ENCODE measurements at regions not wholly inside any gene's neighbourhood (a gene's known extent, or its start where the extent isn't known, plus 50 kb on each side); places are given as distances from the start of the nearest gene placed in this dataset.

- TF ChIP-seq CTCF (tag by site-specific recombination; IDR thresholded peaks at IDR 0.05) = no peak
Measured at GRCh38 chrX:39196192-39197102, 395.2 kb downstream of the MID1IP1 start (continued).

GRCh38 chrX:39199429-39199828, 398.2 kb downstream of the MID1IP1 start:
- ChIA-PET POLR2A (no interaction called here), CTCF (no interaction called here)
- Histone ChIP-seq H3K9me3 (ENCODE audit: control insufficient read depth, insufficient read depth, low read depth, low read length) (no peaks in the 10 kb centered on the region), H3K4me1 (ENCODE audit: control insufficient read depth, insufficient read depth, low read length) (peaks cover 4% of the 10 kb centered on the region), H3K36me3 (ENCODE audit: control insufficient read depth in 2 of 2, insufficient read depth in 1 of 2, low read length in 2 of 2) (no peaks in the 10 kb centered on the region), H3K4me3 (ENCODE audit: low read depth, low read length) (no peak overlapping the region), H3K27ac (ENCODE audit: extremely low read depth, low read depth, low read length) (no peak overlapping the region)
- TF ChIP-seq ZNF26 (tag by site-specific recombination; IDR thresholded peaks at IDR 0.05) (no peak), ZNF624 (tag by site-specific recombination; IDR thresholded peaks at IDR 0.05) (no peak), ZNF214 (tag by site-specific recombination; IDR thresholded peaks at IDR 0.05; ENCODE audit: borderline replicate concordance) (no peak), ZNF514 (tag by site-specific recombination; IDR thresholded peaks at IDR 0.05) (no peak), ZNF354C (tag by site-specific recombination; IDR thresholded peaks at IDR 0.05; ENCODE audit: borderline replicate concordance, low read depth) (no peak), ZSCAN23 (tag by site-specific recombination; IDR thresholded peaks at IDR 0.05) (no peak), ZBTB11 (tag by site-specific recombination; conservative IDR thresholded peaks at IDR 0.05; ENCODE audit: low read depth) (no peak), ZNF155 (tag by site-specific recombination; IDR thresholded peaks at IDR 0.05) (no peak)

GRCh38 chrX:39201305-39201990, 400.2 kb downstream of the MID1IP1 start:
- Histone ChIP-seq H3K4me1 (ENCODE audit: control insufficient read depth, insufficient read depth, low read length) (no peaks in the 10 kb centered on the region), H3K4me3 (ENCODE audit: low read depth, low read length) (no peak overlapping the region), H3K27ac (ENCODE audit: extremely low read depth, low read depth, low read length) (no peak overlapping the region), H3K9me3 (ENCODE audit: control insufficient read depth, insufficient read depth, low read depth, low read length) (no peaks in the 10 kb centered on the region), H3K36me3 (ENCODE audit: control insufficient read depth in 2 of 2, insufficient read depth in 1 of 2, low read length in 2 of 2) (no peaks in the 10 kb centered on the region)
- ChIA-PET CTCF (interaction anchor here (0.6 to 1.2 kb wide), 4 partner anchors 49 to 291 kb away, joined by 3 to 4 read pairs (median 3); no protein-coding TSS in a partner anchor), POLR2A (no interaction called here)
- TF ChIP-seq ZNF677 (tag by site-specific recombination; IDR thresholded peaks at IDR 0.05) (no peak), ZNF362 (tag by site-specific recombination; IDR thresholded peaks at IDR 0.05) (no peak), ZNF121 (tag by site-specific recombination; IDR thresholded peaks at IDR 0.05) (no peak), ZSCAN18 (tag by site-specific recombination; IDR thresholded peaks at IDR 0.05) (no peak), ZSCAN5A (tag by site-specific recombination; IDR thresholded peaks at IDR 0.05) (no peak), ZNF366 (tag by site-specific recombination; conservative IDR thresholded peaks at IDR 0.05) (no peak), GLIS2 (tag by site-specific recombination; IDR thresholded peaks at IDR 0.05) (no peak)

All from HEK293 (cell line).